ENCODE measurements at regions not wholly inside any gene's neighbourhood (a gene's known extent, or its start where the extent isn't known, plus 50 kb on each side); places are given as distances from the start of the nearest gene placed in this dataset.

DNA sequence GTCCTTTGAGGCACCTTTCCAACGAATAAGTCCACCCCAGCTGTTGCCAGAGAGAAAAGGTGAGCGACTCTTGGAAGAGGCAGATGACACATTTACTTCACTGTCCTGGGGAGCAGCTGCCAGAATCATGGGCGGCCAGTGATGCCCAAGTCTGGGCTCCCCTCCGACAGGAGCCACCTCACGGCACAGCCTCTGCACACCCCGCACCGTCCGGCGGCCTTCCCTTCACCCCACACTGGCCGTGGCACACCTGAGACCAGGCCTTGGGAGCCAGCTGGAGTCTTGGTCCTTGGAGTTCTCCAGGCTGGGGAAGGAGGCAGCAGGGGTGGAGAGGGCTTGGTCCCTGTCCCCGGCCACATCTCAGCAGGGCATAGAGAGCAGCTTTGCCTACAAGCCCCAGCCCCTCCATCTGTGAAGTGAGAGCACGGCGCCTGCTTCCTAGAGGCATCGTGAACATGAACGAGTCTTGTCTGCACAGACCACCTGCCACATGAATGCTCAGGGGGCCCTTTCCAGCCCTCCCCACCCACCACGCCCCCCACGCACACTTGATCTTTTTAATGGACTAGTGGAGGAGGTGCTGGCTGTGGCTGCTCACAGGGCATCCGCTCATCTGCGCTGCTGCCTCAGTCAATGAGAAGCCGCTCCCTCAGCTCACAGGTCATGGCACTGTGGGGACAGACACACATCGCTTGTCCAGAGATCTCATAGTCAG is 400.2 kb upstream of the MYT1L start:
- TF ChIP-seq EZH2phosphoT487 (IDR thresholded peaks at IDR 0.05; ENCODE audit: borderline replicate concordance, low read depth, low read length) = no peak
- TF ChIP-seq, protein P1, sequence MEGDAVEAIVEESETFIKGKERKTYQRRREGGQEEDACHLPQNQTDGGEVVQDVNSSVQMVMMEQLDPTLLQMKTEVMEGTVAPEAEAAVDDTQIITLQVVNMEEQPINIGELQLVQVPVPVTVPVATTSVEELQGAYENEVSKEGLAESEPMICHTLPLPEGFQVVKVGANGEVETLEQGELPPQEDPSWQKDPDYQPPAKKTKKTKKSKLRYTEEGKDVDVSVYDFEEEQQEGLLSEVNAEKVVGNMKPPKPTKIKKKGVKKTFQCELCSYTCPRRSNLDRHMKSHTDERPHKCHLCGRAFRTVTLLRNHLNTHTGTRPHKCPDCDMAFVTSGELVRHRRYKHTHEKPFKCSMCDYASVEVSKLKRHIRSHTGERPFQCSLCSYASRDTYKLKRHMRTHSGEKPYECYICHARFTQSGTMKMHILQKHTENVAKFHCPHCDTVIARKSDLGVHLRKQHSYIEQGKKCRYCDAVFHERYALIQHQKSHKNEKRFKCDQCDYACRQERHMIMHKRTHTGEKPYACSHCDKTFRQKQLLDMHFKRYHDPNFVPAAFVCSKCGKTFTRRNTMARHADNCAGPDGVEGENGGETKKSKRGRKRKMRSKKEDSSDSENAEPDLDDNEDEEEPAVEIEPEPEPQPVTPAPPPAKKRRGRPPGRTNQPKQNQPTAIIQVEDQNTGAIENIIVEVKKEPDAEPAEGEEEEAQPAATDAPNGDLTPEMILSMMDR (conservative IDR thresholded peaks at IDR 0.05; ENCODE audit: low read length) = no peak
